GM12878 (cell line): ENCODE measurements at regions not wholly inside any gene's neighbourhood (a gene's known extent, or its start where the extent isn't known, plus 50 kb on each side); places are given as distances from the start of the nearest gene placed in this dataset.

Experiments
- ATAC-seq: fragments of 200-7000 bp; cut with Tn5 transposase; 3 replicates; pipeline ENCODE4 v1.9.1; 2020; ENCODE audit warnings: mild to moderate bottlenecking, moderate library complexity
- BruUV-seq: library from RNA; stranded (reverse); fragments of 400-500 nt; replicated peaks from 2 replicates; lab custom pipeline; 2021; lab: Mats Ljungman, UMichigan
- CTCF ChIA-PET: fragments of 300-600 bp; sonication (Branson Sonifier 250); formaldehyde crosslinking; extraction: SDS; loops from one replicate; lab custom pipeline; 2021; ENCODE audit warnings: inconsistent platforms; lab: Yijun Ruan, JAX
- POLR2A ChIA-PET: fragments of 350-600 bp; formaldehyde crosslinking; extraction: SDS; loops from one replicate; lab custom pipeline; 2021; ENCODE audit warnings: inconsistent platforms; lab: Charles Lee
- RAD21 ChIA-PET: fragments of 300-600 bp; sonication (Branson Sonifier 250); formaldehyde crosslinking; loops from one replicate; lab custom pipeline; 2023; ENCODE audit warnings: antibody characterized with exemption; ENCODE audit not compliant: unreplicated experiment; lab: Charles Lee
- SMC1A ChIA-PET: fragments of 300-600 bp; sonication (Branson Sonifier 250); formaldehyde crosslinking; loops from one replicate; lab custom pipeline; 2023; ENCODE audit not compliant: unreplicated experiment, uncharacterized antibody; lab: Charles Lee
- DNase-seq: peaks from one replicate; pipeline ENCODE4 v3.0.0-alpha.2; 2011; ENCODE audit warnings: low read depth, low spot score
- FAIRE-seq: peaks from 3 replicates; lab custom pipeline; 2011; peaks lifted over from hg19 to GRCh38; lab: Jason Lieb, UNC
- H2AFZ ChIP-seq: 2 replicates; pipeline ENCODE4 v1.6.0; 2011; ENCODE audit warnings: low read depth, low read length, control low read depth; ENCODE audit not compliant: control insufficient read depth
- H3K27ac ChIP-seq: 2 replicates; pipeline ENCODE4 v1.5.1; 2011; ENCODE audit warnings: control low read depth; ENCODE audit not compliant: control insufficient read depth, insufficient read depth
- H3K27me3 ChIP-seq, 2 experiments: replicated peaks in 1 of 2; 2 replicates each; pipeline versions ENCODE4 v1.6.0 to v1.6.1; 2011; ENCODE audit warnings: low read length in 1 of 2; ENCODE audit not compliant: control insufficient read depth in 2 of 2, insufficient read depth in 2 of 2
- H3K36me3 ChIP-seq, 2 experiments: 2 replicates each; pipeline ENCODE4 v1.5.1; 2011; ENCODE audit warnings: low read length in 1 of 2; ENCODE audit not compliant: control insufficient read depth in 2 of 2, insufficient read depth in 2 of 2
- H3K4me1 ChIP-seq: 2 replicates; pipeline ENCODE4 v1.6.1; 2011; ENCODE audit warnings: mild to moderate bottlenecking, low read length, moderate library complexity, mixed read lengths; ENCODE audit not compliant: control insufficient read depth, insufficient read depth
- H3K4me2 ChIP-seq: 2 replicates; pipeline ENCODE4 v1.6.0; 2011; ENCODE audit warnings: control low read depth; ENCODE audit not compliant: control insufficient read depth, insufficient read depth
- H3K4me3 ChIP-seq: fragments of 200-600 bp; sonication (generic); 2 replicates; pipeline ENCODE4 v1.5.1; 2016
- H3K79me2 ChIP-seq: 2 replicates; pipeline ENCODE4 v1.6.0; 2011; ENCODE audit warnings: low read length; ENCODE audit not compliant: control insufficient read depth, insufficient read depth
- H3K9ac ChIP-seq: 2 replicates; pipeline ENCODE4 v1.8.0; 2011; ENCODE audit warnings: low read length, control low read depth, mixed read lengths; ENCODE audit not compliant: control insufficient read depth, insufficient read depth
- H3K9me3 ChIP-seq: replicated peaks from 3 replicates; pipeline ENCODE4 v1.5.1; 2011; ENCODE audit warnings: mild to moderate bottlenecking, low read length; ENCODE audit not compliant: control insufficient read depth, insufficient read depth
- H4K20me1 ChIP-seq: 2 replicates; pipeline ENCODE4 v1.6.0; 2011; ENCODE audit not compliant: control insufficient read depth, insufficient read depth
- BCL11A ChIP-seq: IDR thresholded peaks from 2 replicates; pipeline ENCODE4 v1.6.1; 2011; ENCODE audit warnings: low read depth, low read length
- BRCA1 ChIP-seq: IDR thresholded peaks from 2 replicates; pipeline ENCODE4 v1.6.1; 2011; ENCODE audit warnings: low read depth, low read length, improper control_type of control experiment
- CBX5 ChIP-seq: sonication (generic); IDR thresholded peaks from 2 replicates; pipeline ENCODE4 v1.6.1; 2016; ENCODE audit warnings: low read depth, moderate library complexity, mild to moderate bottlenecking, inconsistent platforms
- CHD1 ChIP-seq: IDR thresholded peaks from 2 replicates; pipeline ENCODE4 v1.6.1; 2012; ENCODE audit warnings: low read depth, low read length, improper control_type of control experiment
- ELK1 ChIP-seq: IDR thresholded peaks from 2 replicates; pipeline ENCODE4 v1.6.1; 2012; ENCODE audit warnings: low read depth, low read length, improper control_type of control experiment
- HSF1 ChIP-seq: fragments of 150-350 bp; IDR thresholded peaks from 2 replicates; pipeline ENCODE4 v1.6.1; 2014; ENCODE audit warnings: mild to moderate bottlenecking, low read depth, low read length
- IRF5 ChIP-seq: fragments of 450-650 bp; IDR thresholded peaks from 2 replicates; pipeline ENCODE4 v1.6.1; 2017; ENCODE audit warnings: borderline replicate concordance
- MTA2 ChIP-seq: fragments of 450-650 bp; IDR thresholded peaks from 2 replicates; pipeline ENCODE4 v1.6.1; 2016; ENCODE audit warnings: low read depth, mild to moderate bottlenecking, moderate library complexity
- MXI1 ChIP-seq: fragments of 150-350 bp; IDR thresholded peaks from 2 replicates; pipeline ENCODE4 v1.6.1; 2011; ENCODE audit warnings: low read depth, mild to moderate bottlenecking, inconsistent platforms, low read length, improper control_type of control experiment
- NBN ChIP-seq: fragments of 450-650 bp; IDR thresholded peaks from 2 replicates; pipeline ENCODE4 v1.6.1; 2016
- NFIC ChIP-seq: IDR thresholded peaks from 2 replicates; pipeline ENCODE4 v1.6.1; 2012; ENCODE audit warnings: low read depth, mild to moderate bottlenecking, inconsistent platforms, low read length, moderate library complexity
- POLR2A ChIP-seq: IDR thresholded peaks from 2 replicates; pipeline ENCODE4 v1.6.1; 2011; ENCODE audit warnings: low read depth, mild to moderate bottlenecking, low read length
- POLR2AphosphoS2 ChIP-seq: IDR thresholded peaks from 2 replicates; pipeline ENCODE4 v1.6.1; 2011; ENCODE audit warnings: low read depth, mild to moderate bottlenecking, low read length, improper control_type of control experiment, moderate library complexity
- SMAD1 ChIP-seq: fragments of 450-650 bp; IDR thresholded peaks from 2 replicates; pipeline ENCODE4 v1.6.1; 2018; ENCODE audit warnings: mild to moderate bottlenecking, low read depth; ENCODE audit not compliant: partially characterized antibody
- SREBF1 ChIP-seq: IDR thresholded peaks from 2 replicates; pipeline ENCODE4 v1.6.1; 2012; ENCODE audit warnings: mild to moderate bottlenecking, low read length
- STAT3 ChIP-seq: IDR thresholded peaks from 2 replicates; pipeline ENCODE4 v1.6.1; 2011; ENCODE audit warnings: low read depth, low read length, improper control_type of control experiment
- USF1 ChIP-seq: IDR thresholded peaks from 2 replicates; pipeline ENCODE4 v1.6.1; 2011; ENCODE audit warnings: borderline replicate concordance, low read depth, mild to moderate bottlenecking, moderate library complexity, mixed read lengths, low read length; ENCODE audit not compliant: insufficient read depth; ENCODE audit errors: extremely low read length
- USF2 ChIP-seq: IDR thresholded peaks from 2 replicates; pipeline ENCODE4 v1.6.1; 2011; ENCODE audit warnings: low read depth, low read length, improper control_type of control experiment, borderline replicate concordance
- ZNF24 ChIP-seq: fragments of 450-650 bp; IDR thresholded peaks from 2 replicates; pipeline ENCODE4 v1.6.1; 2017; ENCODE audit warnings: antibody characterized with exemption, mild to moderate bottlenecking
- ZNF384 ChIP-seq: IDR thresholded peaks from 2 replicates; pipeline ENCODE4 v1.6.1; 2012; ENCODE audit warnings: low read depth, mild to moderate bottlenecking, low read length, improper control_type of control experiment, borderline replicate concordance
- WGBS: methylation state at CpG from one replicate; pipeline ENCODE4 v1.1.6; 2016; ENCODE audit warnings: low lambda C conversion rate; ENCODE audit not compliant: insufficient replicate concordance, insufficient coverage; ENCODE audit errors: missing lambda C conversion rate; 5-methylcytosine and 5-hydroxymethylcytosine counted together
- in situ Hi-C: fragments of 300-500 bp; cut with MboI; formaldehyde crosslinking; loops from 9 replicates; pipeline ENCODE4 v1.14.3; 2018; ENCODE audit warnings: mixed read lengths
- intact Hi-C: fragments of 100-400 bp; cut with micrococcal nuclease; formaldehyde crosslinking; loops from one replicate; pipeline ENCODE4 v1.14.2; 2022; ENCODE audit not compliant: unreplicated experiment

- Histone ChIP-seq H3K4me3 (no peak overlapping the region), H3K27ac (no peak overlapping the region), H3K27me3 (no peaks in the 10 kb centered on the region), H3K9ac (no peak overlapping the region), H3K79me2 (no peaks in the 10 kb centered on the region), H3K36me3 (no peaks in the 10 kb centered on the region), H3K4me2 (no peak overlapping the region), H3K9me3 (no peaks in the 10 kb centered on the region), H4K20me1 (no peaks in the 10 kb centered on the region), H3K4me1 (no peaks in the 10 kb centered on the region), H2AFZ (no peak overlapping the region)
- intact Hi-C loops = no loop called here
- ChIA-PET RAD21 (no interaction called here), CTCF (no interaction called here), POLR2A (no interaction called here), SMC1A (no interaction called here)
- 9% methylated on average over 6 of the region's 6 CpGs for WGBS
- DNase-seq (no peak), ATAC-seq (no peak), FAIRE-seq (no peak)
- BruUV-seq = no TSS peak
- in situ Hi-C loops = no loop called here
- TF ChIP-seq CBX5 (no peak), STAT3 (no peak), POLR2AphosphoS2 (no peak), SMAD1 (no peak), IRF5 (no peak), CHD1 (no peak), ELK1 (no peak), BRCA1 (no peak), USF2 (no peak), ZNF24 (no peak), SREBF1 (no peak), BCL11A (no peak), NBN (no peak), USF1 (no peak), POLR2A (no peak), NFIC (no peak), MXI1 (no peak), ZNF384 (no peak), HSF1 (no peak), MTA2 (no peak)
- TF ChIP-seq, all 136 proteins: peak for 0
Observed at GRCh38 chr5:44574678-44575077, 185.5 kb upstream of the FGF10 start.
